ENCODE measurements at regions not wholly inside any gene's neighbourhood (a gene's known extent, or its start where the extent isn't known, plus 50 kb on each side); places are given as distances from the start of the nearest gene placed in this dataset.

- 66 to 80% methylated on average over 9 of the region's 9 CpGs for WGBS, 2 donors
- DNase-seq, result no peak
- H3K36me3 ChIP-seq, result no peaks in the 10 kb centered on the region
- H3K9me3 ChIP-seq, result peaks cover 0 to 9% (median 1%) of the 10 kb centered on the region in 4 donors
- intact Hi-C loops (cut with DNase I), result no loop called here
- H3K4me3 ChIP-seq, result no peak overlapping the region
- H3K4me1 ChIP-seq, result no peaks in the 10 kb centered on the region
- H3K27ac ChIP-seq, result no peak overlapping the region
- H3K27me3 ChIP-seq, result no peaks in the 10 kb centered on the region
- TF ChIP-seq CTCF (IDR thresholded peaks at IDR 0.05), result no peak
- TF ChIP-seq POLR2A (IDR thresholded peaks at IDR 0.05), result no peak
- TF ChIP-seq EP300 (IDR thresholded peaks at IDR 0.05), result no peak
- no peak for TF ChIP-seq POLR2AphosphoS5 (IDR thresholded peaks at IDR 0.05)
These were observed 121.6 kb downstream of the BUD13 start for GRCh38 chr11:116651098-116651736.

DNA sequence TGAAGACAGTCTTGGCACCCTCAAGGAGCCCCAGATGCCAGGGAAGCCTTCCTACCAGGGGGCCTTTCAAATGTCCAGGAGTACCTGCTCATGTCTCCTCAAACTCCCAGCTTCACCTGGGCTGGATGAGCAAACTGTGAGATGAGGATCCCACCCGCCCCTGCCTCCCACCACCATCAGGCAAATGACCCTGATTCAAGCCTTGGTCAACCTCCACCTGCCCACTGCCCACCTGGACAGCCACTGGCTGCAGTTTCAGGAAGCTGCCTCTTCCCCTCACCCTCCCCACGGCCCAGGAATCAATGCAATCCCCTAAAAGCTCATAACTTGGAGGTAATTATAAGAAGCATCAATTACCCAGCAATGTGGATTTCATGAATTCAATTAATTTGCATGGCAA, 122.7 kb downstream of the BUD13 start:
- TF ChIP-seq POLR2AphosphoS5 (IDR thresholded peaks at IDR 0.05) (no peak), CTCF (IDR thresholded peaks at IDR 0.05) (no peak), POLR2A (IDR thresholded peaks at IDR 0.05) (no peak), EP300 (IDR thresholded peaks at IDR 0.05) (no peak)
- Histone ChIP-seq H3K4me1 (no peaks in the 10 kb centered on the region), H3K27ac (no peak overlapping the region), H3K4me3 (no peak overlapping the region), H3K36me3 (no peaks in the 10 kb centered on the region), H3K9me3 (peaks cover 0 to 13% (median 3%) of the 10 kb centered on the region in 4 donors), H3K27me3 (no peaks in the 10 kb centered on the region)
- intact Hi-C loops (cut with DNase I), result no loop called here
- WGBS, 2 donors, result 41 to 63% methylated on average over 2 of the region's 2 CpGs
- no peak for DNase-seq

GRCh38 chr11:116649268-116649667, 123.5 kb downstream of the BUD13 start:
- H3K27me3 ChIP-seq, result no peaks in the 10 kb centered on the region
- intact Hi-C loops (cut with DNase I), result no loop called here
- H3K4me3 ChIP-seq, result no peak overlapping the region
- DNase-seq, result no peak
- H3K36me3 ChIP-seq, result no peaks in the 10 kb centered on the region
- no peak overlapping the region for H3K27ac ChIP-seq
- TF ChIP-seq CTCF (IDR thresholded peaks at IDR 0.05), result no peak
- TF ChIP-seq POLR2AphosphoS5 (IDR thresholded peaks at IDR 0.05), result no peak
- no peak for TF ChIP-seq EP300 (IDR thresholded peaks at IDR 0.05)
- TF ChIP-seq POLR2A (IDR thresholded peaks at IDR 0.05), result no peak
- 85 to 87% methylated on average over 4 of the region's 4 CpGs for WGBS, 2 donors
- H3K4me1 ChIP-seq, result no peaks in the 10 kb centered on the region
- H3K9me3 ChIP-seq, result peaks cover 0 to 7% (median 2%) of the 10 kb centered on the region in 4 donors

- 62 to 75% methylated on average over 2 of the region's 2 CpGs for WGBS, 2 donors
These were observed 124.3 kb downstream of the BUD13 start for GRCh38 chr11:116648247-116649174.

More at GRCh38 chr11:116648247-116649174, 124.3 kb downstream of the BUD13 start:
- no peak overlapping the region for H3K27ac ChIP-seq
- TF ChIP-seq POLR2AphosphoS5 (IDR thresholded peaks at IDR 0.05) (no peak), CTCF (IDR thresholded peaks at IDR 0.05) (no peak), POLR2A (IDR thresholded peaks at IDR 0.05) (no peak)
- peaks cover 0 to 7% (median 2%) of the 10 kb centered on the region in 4 donors for H3K9me3 ChIP-seq
- no peak for DNase-seq
- no peaks in the 10 kb centered on the region for H3K4me1 ChIP-seq
- no peaks in the 10 kb centered on the region for H3K36me3 ChIP-seq
- H3K4me3 ChIP-seq, result no peak overlapping the region
- H3K27me3 ChIP-seq, result no peaks in the 10 kb centered on the region
- intact Hi-C loops (cut with DNase I), result no loop called here
